CD4-positive, alpha-beta T cell (primary cell): ENCODE measurements at regions not wholly inside any gene's neighbourhood (a gene's known extent, or its start where the extent isn't known, plus 50 kb on each side); places are given as distances from the start of the nearest gene placed in this dataset.

ENCODE experiments used
- ATAC-seq: fragments of 200-7000 bp; cut with Tn5 transposase; one replicate; pipeline ENCODE4 v1.10.0; 2022; ENCODE audit warnings: mild to moderate bottlenecking; ENCODE audit not compliant: poor library complexity
- CTCF ChIA-PET: fragments of 350-600 bp; sonication (Branson Sonifier 250); formaldehyde crosslinking; loops from one replicate; lab custom pipeline; 2021; ENCODE audit warnings: antibody characterized with exemption, inconsistent platforms; lab: Charles Lee
- POLR2A ChIA-PET: fragments of 350-600 bp; sonication (Branson Sonifier 250); formaldehyde crosslinking; loops from one replicate; lab custom pipeline; 2021; ENCODE audit warnings: antibody characterized with exemption, inconsistent platforms; lab: Charles Lee
- DNase-seq, 14 experiments: peaks; one replicate each; pipeline ENCODE4 v3.0.0-alpha.2; 2013 to 2020; ENCODE audit warnings: mixed read lengths in 2 of 14
- H3K27ac ChIP-seq, 2 donors: one replicate each; pipeline versions ENCODE4 v1.5.1 to v1.7.0; 2013; ENCODE audit warnings: low read length in 2 of 2, low read depth in 1 of 2, mild to moderate bottlenecking in 1 of 2
- H3K27me3 ChIP-seq, 2 experiments: 1 replicate in 1 of 2; 2 replicates in 1 of 2; pipeline versions ENCODE4 v1.6.1 to v1.7.0; 2013; ENCODE audit warnings: low read length in 2 of 2, control low read depth in 1 of 2, mild to moderate bottlenecking in 1 of 2, moderate library complexity in 1 of 2; ENCODE audit not compliant: insufficient read depth in 2 of 2, control insufficient read depth in 1 of 2
- H3K36me3 ChIP-seq: one replicate; pipeline ENCODE4 v1.6.1; 2013; ENCODE audit warnings: low read length, control low read depth; ENCODE audit not compliant: insufficient read depth
- H3K4me1 ChIP-seq: one replicate; pipeline ENCODE4 v1.6.1; 2013; ENCODE audit warnings: low read length, control low read depth; ENCODE audit not compliant: insufficient read depth
- H3K4me3 ChIP-seq: one replicate; pipeline ENCODE4 v1.5.1; 2013; ENCODE audit warnings: mild to moderate bottlenecking, low read length, moderate library complexity
- H3K9me3 ChIP-seq, 2 experiments: 1 replicate in 1 of 2; 2 replicates in 1 of 2; pipeline versions ENCODE4 v1.6.1 to v1.7.0; 2013; ENCODE audit warnings: low read length in 2 of 2, mild to moderate bottlenecking in 2 of 2, control low read depth in 1 of 2, moderate library complexity in 1 of 2; ENCODE audit not compliant: control insufficient read depth in 1 of 2, insufficient read depth in 1 of 2
- H3K27ac Mint-ChIP-seq: one replicate; pipeline ENCODE4 v1.8.0; 2020; ENCODE audit warnings: mixed read lengths
- H3K27me3 Mint-ChIP-seq: one replicate; pipeline ENCODE4 v1.8.0; 2021; ENCODE audit warnings: mixed read lengths
- H3K36me3 Mint-ChIP-seq: one replicate; pipeline ENCODE4 v1.8.0; 2021; ENCODE audit warnings: low read depth, mixed read lengths
- H3K4me1 Mint-ChIP-seq: one replicate; pipeline ENCODE4 v1.8.0; 2021; ENCODE audit warnings: low read depth, mixed read lengths
- H3K4me3 Mint-ChIP-seq: one replicate; pipeline ENCODE4 v1.8.0; 2020; ENCODE audit warnings: mild to moderate bottlenecking, mixed read lengths
- H3K9me3 Mint-ChIP-seq: one replicate; pipeline ENCODE4 v1.8.0; 2020; ENCODE audit warnings: mixed read lengths
- intact Hi-C, 2 experiments: fragments of 100-400 bp; cut with DNase I in 1 of 2; cut with micrococcal nuclease in 1 of 2; formaldehyde crosslinking; loops; one replicate each; pipeline versions ENCODE4 v1.15.1 to v1.9.0; 2023 to 2025; cut with DNase I, micrococcal nuclease
- TF ChIP-seq, protein P1 (sequence below): fragments of 200-600 bp; IDR thresholded peaks from one replicate; pipeline ENCODE4 v1.8.0; 2022; ENCODE audit warnings: antibody characterized with exemption, mild to moderate bottlenecking

DNA sequence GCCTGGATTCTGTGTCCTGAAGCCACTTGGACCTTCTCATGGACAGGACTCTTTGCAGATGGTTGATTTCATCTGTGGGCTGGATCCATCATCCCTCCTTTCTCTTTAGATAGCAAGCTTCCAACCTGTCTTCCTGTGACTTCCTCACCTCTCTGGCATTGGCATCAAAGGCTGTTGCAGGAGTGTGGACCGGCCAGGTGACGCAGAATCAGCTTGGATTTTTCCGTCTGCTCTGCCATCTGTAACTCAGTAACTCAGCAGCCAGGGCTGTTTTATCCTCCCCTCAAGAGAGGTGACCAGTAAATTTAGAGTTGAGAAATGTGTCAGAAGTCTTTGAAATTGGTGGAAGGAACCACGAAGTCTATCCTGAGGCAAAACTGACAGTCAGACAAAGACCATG, 701.7 kb upstream of the TMEM132C start:
- ATAC-seq (no peak), DNase-seq (no peak)
- intact Hi-C loops = no loop called here
- H3K4me1 Mint-ChIP-seq = no peaks in the 10 kb centered on the region
- Histone ChIP-seq H3K27ac (no peak overlapping the region), H3K36me3 (no peaks in the 10 kb centered on the region), H3K4me1 (no peaks in the 10 kb centered on the region), H3K27me3 (no peaks in the 10 kb centered on the region), H3K4me3 (no peak overlapping the region), H3K9me3 (peaks cover 0 to 25% of the 10 kb centered on the region in 2 experiments)
- ChIA-PET CTCF (no interaction called here), POLR2A (no interaction called here)
- peaks cover 15% of the 10 kb centered on the region for H3K9me3 Mint-ChIP-seq
- no peak overlapping the region for H3K27ac Mint-ChIP-seq
- TF ChIP-seq, protein P1, sequence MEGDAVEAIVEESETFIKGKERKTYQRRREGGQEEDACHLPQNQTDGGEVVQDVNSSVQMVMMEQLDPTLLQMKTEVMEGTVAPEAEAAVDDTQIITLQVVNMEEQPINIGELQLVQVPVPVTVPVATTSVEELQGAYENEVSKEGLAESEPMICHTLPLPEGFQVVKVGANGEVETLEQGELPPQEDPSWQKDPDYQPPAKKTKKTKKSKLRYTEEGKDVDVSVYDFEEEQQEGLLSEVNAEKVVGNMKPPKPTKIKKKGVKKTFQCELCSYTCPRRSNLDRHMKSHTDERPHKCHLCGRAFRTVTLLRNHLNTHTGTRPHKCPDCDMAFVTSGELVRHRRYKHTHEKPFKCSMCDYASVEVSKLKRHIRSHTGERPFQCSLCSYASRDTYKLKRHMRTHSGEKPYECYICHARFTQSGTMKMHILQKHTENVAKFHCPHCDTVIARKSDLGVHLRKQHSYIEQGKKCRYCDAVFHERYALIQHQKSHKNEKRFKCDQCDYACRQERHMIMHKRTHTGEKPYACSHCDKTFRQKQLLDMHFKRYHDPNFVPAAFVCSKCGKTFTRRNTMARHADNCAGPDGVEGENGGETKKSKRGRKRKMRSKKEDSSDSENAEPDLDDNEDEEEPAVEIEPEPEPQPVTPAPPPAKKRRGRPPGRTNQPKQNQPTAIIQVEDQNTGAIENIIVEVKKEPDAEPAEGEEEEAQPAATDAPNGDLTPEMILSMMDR = no peak
- H3K36me3 Mint-ChIP-seq = no peaks in the 10 kb centered on the region
- no peaks in the 10 kb centered on the region for H3K27me3 Mint-ChIP-seq
- H3K4me3 Mint-ChIP-seq = no peak overlapping the region

DNA sequence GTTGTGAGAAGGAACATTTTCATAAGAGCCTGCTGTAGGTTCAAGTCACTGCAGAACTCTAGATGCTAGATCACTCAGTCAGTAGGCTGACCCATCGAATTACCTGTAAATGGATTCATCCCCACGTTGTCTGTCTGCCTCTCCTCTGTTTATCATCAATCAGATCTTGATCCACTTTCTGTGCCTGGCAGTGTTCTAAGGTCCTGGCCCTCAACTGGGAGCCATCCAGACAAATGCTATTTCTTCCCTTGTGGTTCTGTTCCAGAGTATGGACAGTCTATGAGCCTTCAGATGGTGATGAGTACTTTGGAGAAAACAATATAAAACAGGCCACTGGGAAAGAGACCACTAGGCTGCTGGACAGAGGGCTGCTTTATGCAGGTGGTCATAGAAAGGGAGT, 699.4 kb upstream of the TMEM132C start:
- TF ChIP-seq, protein P1 = no peak
- POLR2A ChIA-PET = no interaction called here
- intact Hi-C loops = no loop called here
- Mint-ChIP-seq H3K36me3 (no peaks in the 10 kb centered on the region), H3K27ac (no peak overlapping the region), H3K4me1 (no peaks in the 10 kb centered on the region), H3K9me3 (peaks cover 15% of the 10 kb centered on the region), H3K27me3 (no peaks in the 10 kb centered on the region), H3K4me3 (no peak overlapping the region)
- H3K27me3 ChIP-seq = no peaks in the 10 kb centered on the region
- H3K36me3 ChIP-seq = no peaks in the 10 kb centered on the region
- H3K27ac ChIP-seq = no peak overlapping the region
- H3K4me3 ChIP-seq = no peak overlapping the region
- CTCF ChIA-PET = no interaction called here
- no peaks in the 10 kb centered on the region for H3K4me1 ChIP-seq
- peaks cover 0 to 18% of the 10 kb centered on the region in 2 experiments for H3K9me3 ChIP-seq
- DNase-seq (no peak), ATAC-seq (no peak)

DNA sequence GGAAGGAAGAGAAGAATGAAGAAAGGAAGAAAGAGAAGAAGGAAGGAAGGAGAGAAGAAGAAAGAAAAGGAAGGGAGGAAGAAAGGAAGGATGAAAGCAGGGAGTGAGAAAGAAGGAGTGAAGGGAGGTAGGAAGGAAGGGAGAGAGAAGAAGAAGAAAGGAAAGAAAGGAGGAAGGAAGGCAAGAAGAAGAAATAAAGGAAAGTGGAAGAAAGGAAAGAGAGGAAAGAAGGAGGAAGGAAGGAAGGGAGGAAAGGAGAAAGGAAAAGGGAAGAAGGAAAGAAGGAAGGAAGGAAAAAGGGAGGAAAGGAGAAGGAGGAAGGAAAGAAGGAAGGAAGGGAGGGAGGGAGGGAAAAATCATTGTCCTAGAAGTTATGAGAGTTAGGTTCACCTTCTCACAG, 696.6 kb upstream of the TMEM132C start:
- H3K9me3 Mint-ChIP-seq = peaks cover 12% of the 10 kb centered on the region
- intact Hi-C loops = no loop called here

More for the DNA sequence above, 696.6 kb upstream of the TMEM132C start:
- H3K9me3 ChIP-seq = peaks cover 0 to 10% of the 10 kb centered on the region in 2 experiments
- Mint-ChIP-seq H3K4me3 (no peak overlapping the region), H3K36me3 (no peaks in the 10 kb centered on the region), H3K27me3 (no peaks in the 10 kb centered on the region), H3K27ac (no peak overlapping the region), H3K4me1 (no peaks in the 10 kb centered on the region)
- DNase-seq (no peak), ATAC-seq (no peak)
- H3K27ac ChIP-seq = no peak overlapping the region
- H3K4me1 ChIP-seq = no peaks in the 10 kb centered on the region
- TF ChIP-seq, protein P1 = no peak
- POLR2A ChIA-PET = no interaction called here
- H3K27me3 ChIP-seq = no peaks in the 10 kb centered on the region
- H3K4me3 ChIP-seq = no peak overlapping the region
- H3K36me3 ChIP-seq = no peaks in the 10 kb centered on the region
- CTCF ChIA-PET = no interaction called here
